ENCODE measurements at regions not wholly inside any gene's neighbourhood (a gene's known extent, or its start where the extent isn't known, plus 50 kb on each side); places are given as distances from the start of the nearest gene placed in this dataset.

DNA sequence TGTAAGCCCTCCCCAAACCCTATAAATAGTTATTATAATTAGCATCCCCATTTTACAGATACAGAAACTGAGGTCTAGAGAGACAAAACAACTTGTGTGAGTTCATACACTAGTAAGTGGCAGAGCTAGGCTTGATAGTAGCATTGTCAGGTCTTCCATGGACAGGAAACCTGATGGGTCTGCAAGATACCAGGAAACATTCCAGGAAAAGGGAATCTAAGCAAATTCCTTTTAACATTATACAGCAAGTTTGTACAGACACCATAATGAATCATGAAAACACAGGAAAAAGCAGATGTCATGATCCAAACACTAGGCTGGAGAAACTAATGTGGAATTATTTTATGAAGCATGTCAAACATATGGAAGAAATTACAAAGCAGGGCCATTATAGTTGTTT, 89.1 kb upstream of the KCNK2 start:
- TF ChIP-seq POLR2A (IDR thresholded peaks at IDR 0.05): no peak
- TF ChIP-seq, protein P1, sequence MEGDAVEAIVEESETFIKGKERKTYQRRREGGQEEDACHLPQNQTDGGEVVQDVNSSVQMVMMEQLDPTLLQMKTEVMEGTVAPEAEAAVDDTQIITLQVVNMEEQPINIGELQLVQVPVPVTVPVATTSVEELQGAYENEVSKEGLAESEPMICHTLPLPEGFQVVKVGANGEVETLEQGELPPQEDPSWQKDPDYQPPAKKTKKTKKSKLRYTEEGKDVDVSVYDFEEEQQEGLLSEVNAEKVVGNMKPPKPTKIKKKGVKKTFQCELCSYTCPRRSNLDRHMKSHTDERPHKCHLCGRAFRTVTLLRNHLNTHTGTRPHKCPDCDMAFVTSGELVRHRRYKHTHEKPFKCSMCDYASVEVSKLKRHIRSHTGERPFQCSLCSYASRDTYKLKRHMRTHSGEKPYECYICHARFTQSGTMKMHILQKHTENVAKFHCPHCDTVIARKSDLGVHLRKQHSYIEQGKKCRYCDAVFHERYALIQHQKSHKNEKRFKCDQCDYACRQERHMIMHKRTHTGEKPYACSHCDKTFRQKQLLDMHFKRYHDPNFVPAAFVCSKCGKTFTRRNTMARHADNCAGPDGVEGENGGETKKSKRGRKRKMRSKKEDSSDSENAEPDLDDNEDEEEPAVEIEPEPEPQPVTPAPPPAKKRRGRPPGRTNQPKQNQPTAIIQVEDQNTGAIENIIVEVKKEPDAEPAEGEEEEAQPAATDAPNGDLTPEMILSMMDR (IDR thresholded peaks at IDR 0.05): no peak
- no peak for TF ChIP-seq EP300 (IDR thresholded peaks at IDR 0.05)
- TF ChIP-seq POLR2AphosphoS5 (IDR thresholded peaks at IDR 0.05): no peak

All from sigmoid colon (tissue), 4 donors.